Stimulated activated CD8-positive, alpha-beta memory T cell treated with anti-CD3 and anti-CD28 coated beads, Interleukin-7, amount 100 ng/mL, for 4 hours (primary cell): ENCODE measurements at regions not wholly inside any gene's neighbourhood (a gene's known extent, or its start where the extent isn't known, plus 50 kb on each side); places are given as distances from the start of the nearest gene placed in this dataset.
"Not testable (repeated sequence)": the region's sequence is repeated elsewhere in the genome, so short reads cannot be mapped to it uniquely, and the experiment has no call there.

Experiments
- DNase-seq, 2 donors: peaks; one replicate each; pipeline ENCODE4 v3.0.0-alpha.2; 2020; ENCODE audit warnings: low read depth in 2 of 2

- no peak for DNase-seq
Observed at GRCh38 chr18:14189858-14190257, 57.6 kb upstream of the ZNF519 start.

GRCh38 chr18:14188751-14189406 lies 56.6 kb upstream of the ZNF519 start:
- DNase-seq, result not testable (repeated sequence)
